ENCODE measurements at regions not wholly inside any gene's neighbourhood (a gene's known extent, or its start where the extent isn't known, plus 50 kb on each side); places are given as distances from the start of the nearest gene placed in this dataset.

DNA sequence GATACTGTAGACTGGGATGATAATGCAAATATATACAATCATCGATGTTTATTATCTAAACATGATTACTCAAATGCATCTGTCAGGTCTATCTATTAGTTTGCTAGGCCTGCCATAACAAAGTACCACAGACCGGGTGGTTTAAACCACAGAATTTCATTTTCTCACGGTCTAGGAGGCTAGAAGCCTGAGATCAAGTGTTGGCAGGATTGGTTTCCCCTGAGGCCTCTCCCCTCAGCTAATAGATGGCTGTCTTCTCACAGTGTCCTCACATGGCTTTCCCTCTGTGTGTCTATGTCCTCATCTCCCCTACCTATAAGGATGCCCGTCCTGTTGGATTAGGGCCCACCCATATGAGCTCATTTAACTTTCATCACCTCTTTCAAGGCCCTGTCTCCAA is 512.6 kb upstream of the SLC35B3 start:
- Histone ChIP-seq H3K4me3 (ENCODE audit: low read length) (no peak overlapping the region), H3K27me3 (ENCODE audit: control insufficient read depth, insufficient read depth, low read length) (no peaks in the 10 kb centered on the region), H3K9me3 (ENCODE audit: control insufficient read depth, insufficient read depth, low read length) (no peaks in the 10 kb centered on the region), H3K4me1 (ENCODE audit: control insufficient read depth, insufficient read depth, low read length) (no peaks in the 10 kb centered on the region), H3K36me3 (ENCODE audit: control insufficient read depth, insufficient read depth, low read length) (no peaks in the 10 kb centered on the region), H3K27ac (ENCODE audit: low read length) (no peak overlapping the region)
- H3K4me3 Mint-ChIP-seq: no peak overlapping the region
- TF ChIP-seq CTCF (IDR thresholded peaks at IDR 0.05): no peak
- DNase-seq: no peak
- H3K27ac Mint-ChIP-seq: no peak overlapping the region
- H3K27me3 Mint-ChIP-seq (ENCODE audit: low read depth in 2 of 2): no peaks in the 10 kb centered on the region
- ATAC-seq: no peak
- intact Hi-C loops (cut with micrococcal nuclease): no loop called here
- H3K36me3 Mint-ChIP-seq: no peaks in the 10 kb centered on the region
- no peaks in the 10 kb centered on the region for H3K4me1 Mint-ChIP-seq
- WGBS (ENCODE audit: insufficient coverage): 68% methylated on average over 4 of the region's 4 CpGs
- peaks cover 0 to 4% of the 10 kb centered on the region in 2 donors for H3K9me3 Mint-ChIP-seq

GRCh38 chr6:8944548-8944947 is 509.2 kb upstream of the SLC35B3 start:
- intact Hi-C loops (cut with micrococcal nuclease): no loop called here
- Mint-ChIP-seq H3K27ac (no peak overlapping the region), H3K4me3 (no peak overlapping the region), H3K4me1 (no peaks in the 10 kb centered on the region), H3K9me3 (peaks cover 0 to 5% of the 10 kb centered on the region in 2 donors), H3K27me3 (ENCODE audit: low read depth in 2 of 2) (no peaks in the 10 kb centered on the region), H3K36me3 (no peaks in the 10 kb centered on the region)
- Histone ChIP-seq H3K27me3 (ENCODE audit: control insufficient read depth, insufficient read depth, low read length) (no peaks in the 10 kb centered on the region), H3K27ac (ENCODE audit: low read length) (no peak overlapping the region), H3K4me1 (ENCODE audit: control insufficient read depth, insufficient read depth, low read length) (no peaks in the 10 kb centered on the region), H3K9me3 (ENCODE audit: control insufficient read depth, insufficient read depth, low read length) (no peaks in the 10 kb centered on the region), H3K36me3 (ENCODE audit: control insufficient read depth, insufficient read depth, low read length) (no peaks in the 10 kb centered on the region), H3K4me3 (ENCODE audit: low read length) (no peak overlapping the region)
- no peak for TF ChIP-seq CTCF (IDR thresholded peaks at IDR 0.05)
- ATAC-seq (no peak), DNase-seq (no peak)
- 93% methylated on average over 3 of the region's 3 CpGs for WGBS (ENCODE audit: insufficient coverage)

DNA sequence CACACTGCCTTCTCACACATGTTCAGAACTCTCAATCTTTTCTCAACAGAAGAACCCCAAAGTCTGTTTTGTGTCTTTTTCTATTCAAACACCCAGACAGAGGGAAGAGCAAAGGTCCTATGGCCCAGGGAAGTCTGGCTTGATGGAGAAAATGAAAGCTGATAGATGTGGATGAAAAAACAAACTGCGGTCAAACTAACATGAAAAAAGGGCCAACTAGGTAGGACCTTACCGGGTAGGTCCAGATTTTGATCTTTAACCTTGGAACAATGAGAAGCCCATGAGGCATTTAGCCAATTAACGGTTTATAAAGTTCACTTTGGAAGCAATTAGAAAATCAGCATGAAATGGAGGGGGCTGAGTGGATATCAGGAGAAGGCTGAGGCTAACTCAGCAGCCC is 507.7 kb upstream of the SLC35B3 start:
- H3K27ac Mint-ChIP-seq: no peak overlapping the region
- intact Hi-C loops (cut with micrococcal nuclease): no loop called here
- no peak for ATAC-seq
- no peak overlapping the region for H3K4me3 ChIP-seq (ENCODE audit: low read length)
- H3K4me3 Mint-ChIP-seq: no peak overlapping the region
- no peaks in the 10 kb centered on the region for H3K27me3 Mint-ChIP-seq (ENCODE audit: low read depth in 2 of 2)
- peaks cover 0 to 5% of the 10 kb centered on the region in 2 donors for H3K9me3 Mint-ChIP-seq
- TF ChIP-seq CTCF (IDR thresholded peaks at IDR 0.05): no peak
- no peaks in the 10 kb centered on the region for H3K4me1 ChIP-seq (ENCODE audit: control insufficient read depth, insufficient read depth, low read length)
- H3K9me3 ChIP-seq (ENCODE audit: control insufficient read depth, insufficient read depth, low read length): no peaks in the 10 kb centered on the region
- H3K36me3 Mint-ChIP-seq: no peaks in the 10 kb centered on the region
- H3K36me3 ChIP-seq (ENCODE audit: control insufficient read depth, insufficient read depth, low read length): no peaks in the 10 kb centered on the region
- no peaks in the 10 kb centered on the region for H3K4me1 Mint-ChIP-seq
- WGBS (ENCODE audit: insufficient coverage): 93% methylated on average over 3 of the region's 3 CpGs
- H3K27ac ChIP-seq (ENCODE audit: low read length): no peak overlapping the region
- H3K27me3 ChIP-seq (ENCODE audit: control insufficient read depth, insufficient read depth, low read length): no peaks in the 10 kb centered on the region
- DNase-seq: no peak

DNA sequence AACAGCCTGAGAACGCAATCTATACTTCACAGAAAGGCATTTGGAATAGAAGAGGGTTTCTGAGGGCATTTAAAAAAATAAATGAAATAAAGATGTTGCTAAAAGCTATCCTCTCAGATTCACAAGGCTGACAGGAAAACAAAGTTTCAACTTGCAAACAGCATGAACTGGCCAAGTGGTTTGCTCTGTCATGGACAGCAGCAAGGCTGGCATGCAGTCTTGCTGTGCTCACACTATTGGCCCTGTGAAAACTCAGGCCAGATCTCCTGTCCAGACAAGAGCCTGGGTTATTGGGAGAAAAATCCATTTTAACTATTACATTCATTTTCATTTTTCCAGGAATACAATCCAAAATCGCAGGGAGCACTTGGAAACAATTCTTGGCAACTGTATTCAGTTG is 506.2 kb upstream of the SLC35B3 start:
- H3K4me3 ChIP-seq (ENCODE audit: low read length): no peak overlapping the region
- DNase-seq (no peak), ATAC-seq (no peak)
- WGBS (ENCODE audit: insufficient coverage): 73% methylated on average over 1 of the region's 2 CpGs
- Mint-ChIP-seq H3K27me3 (ENCODE audit: low read depth in 2 of 2) (no peaks in the 10 kb centered on the region), H3K4me1 (no peaks in the 10 kb centered on the region), H3K9me3 (peaks cover 0 to 8% of the 10 kb centered on the region in 2 donors), H3K27ac (no peak overlapping the region), H3K36me3 (no peaks in the 10 kb centered on the region), H3K4me3 (no peak overlapping the region)
- H3K36me3 ChIP-seq (ENCODE audit: control insufficient read depth, insufficient read depth, low read length): no peaks in the 10 kb centered on the region
- H3K27me3 ChIP-seq (ENCODE audit: control insufficient read depth, insufficient read depth, low read length): no peaks in the 10 kb centered on the region
- no peaks in the 10 kb centered on the region for H3K4me1 ChIP-seq (ENCODE audit: control insufficient read depth, insufficient read depth, low read length)
- no peaks in the 10 kb centered on the region for H3K9me3 ChIP-seq (ENCODE audit: control insufficient read depth, insufficient read depth, low read length)
- no peak for TF ChIP-seq CTCF (IDR thresholded peaks at IDR 0.05)
- no peak overlapping the region for H3K27ac ChIP-seq (ENCODE audit: low read length)
- intact Hi-C loops (cut with micrococcal nuclease): no loop called here

Data from natural killer cell (primary cell).